ENCODE measurements at regions not wholly inside any gene's neighbourhood (a gene's known extent, or its start where the extent isn't known, plus 50 kb on each side); places are given as distances from the start of the nearest gene placed in this dataset.
"Not testable (repeated sequence)": the region's sequence is repeated elsewhere in the genome, so short reads cannot be mapped to it uniquely, and the experiment has no call there.

DNA sequence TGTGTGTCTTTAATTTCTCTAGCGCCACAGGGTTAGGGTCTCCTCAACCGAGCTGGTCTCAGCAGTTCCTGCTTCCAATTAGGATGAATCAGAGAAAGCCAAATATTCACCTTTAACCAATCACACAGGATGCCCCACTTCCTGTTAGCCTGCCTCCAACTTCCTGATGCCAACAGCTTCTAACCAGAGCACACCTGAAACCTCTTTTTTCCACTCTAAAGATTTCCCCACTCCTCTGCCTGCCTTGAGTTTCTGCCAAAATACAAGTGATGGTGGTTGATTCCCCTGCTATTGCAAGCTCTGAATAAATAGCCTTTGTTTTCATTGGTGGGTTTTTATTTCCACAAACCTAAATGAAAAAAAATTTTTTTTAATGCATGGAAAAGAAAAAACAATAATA lies 144.7 kb upstream of the UST start:
- no peak for DNase-seq (ENCODE audit: low spot score)

DNA sequence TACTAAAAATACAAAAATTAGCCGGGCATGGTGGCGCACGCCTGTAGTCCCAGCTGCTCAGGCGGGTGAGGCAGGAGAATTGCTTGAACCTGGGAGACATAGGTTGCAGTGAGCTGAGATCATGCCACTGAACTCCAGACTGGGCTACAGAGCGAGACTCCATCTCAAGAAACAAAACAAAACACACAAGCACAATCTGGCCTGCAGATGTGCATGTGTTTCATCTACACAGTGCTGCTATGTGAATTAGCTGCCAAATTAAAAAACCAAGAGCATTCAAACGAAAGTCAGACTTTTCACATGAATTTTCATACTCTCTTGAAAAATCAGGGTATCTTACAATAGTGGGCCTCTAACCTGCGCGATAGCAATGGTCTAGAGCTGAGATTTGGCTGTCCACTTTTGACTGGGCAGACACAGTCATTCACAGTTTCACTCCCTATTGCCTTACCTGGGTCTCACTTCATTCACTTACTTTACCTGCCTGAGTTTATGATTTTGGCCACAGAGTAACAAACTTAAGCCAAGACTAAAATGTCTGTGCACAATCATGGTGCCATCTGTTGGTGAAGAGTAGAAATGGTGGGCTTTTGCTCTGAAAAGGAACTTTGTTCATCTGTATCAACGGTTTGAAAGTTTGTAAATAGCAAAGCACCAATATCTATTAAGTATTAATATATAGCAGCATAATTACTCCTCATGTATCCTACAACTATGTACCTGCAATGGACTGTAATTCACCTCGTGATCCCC lies 138.5 kb upstream of the UST start:
- no peak for DNase-seq (ENCODE audit: low spot score)

DNA sequence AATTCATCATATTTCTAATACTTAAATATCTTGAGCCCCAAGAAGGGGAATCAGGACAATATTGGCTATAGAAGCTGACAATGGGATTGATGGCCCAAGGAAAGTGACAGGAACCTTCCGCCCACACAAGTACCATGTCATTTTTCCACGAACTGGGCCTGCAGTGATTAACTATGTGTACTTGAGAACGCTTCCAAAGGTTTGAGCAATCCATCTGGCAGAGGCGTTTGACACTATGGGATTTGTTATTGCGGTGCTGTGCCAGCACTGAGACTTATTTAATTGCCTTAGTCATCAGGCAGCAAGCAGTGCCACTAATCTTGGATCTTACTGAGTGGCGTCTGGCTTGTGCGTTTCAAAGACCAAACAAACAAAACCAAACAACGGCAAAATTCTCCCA lies 135.6 kb upstream of the UST start:
- DNase-seq (ENCODE audit: low spot score): peak; percentile 80

DNA sequence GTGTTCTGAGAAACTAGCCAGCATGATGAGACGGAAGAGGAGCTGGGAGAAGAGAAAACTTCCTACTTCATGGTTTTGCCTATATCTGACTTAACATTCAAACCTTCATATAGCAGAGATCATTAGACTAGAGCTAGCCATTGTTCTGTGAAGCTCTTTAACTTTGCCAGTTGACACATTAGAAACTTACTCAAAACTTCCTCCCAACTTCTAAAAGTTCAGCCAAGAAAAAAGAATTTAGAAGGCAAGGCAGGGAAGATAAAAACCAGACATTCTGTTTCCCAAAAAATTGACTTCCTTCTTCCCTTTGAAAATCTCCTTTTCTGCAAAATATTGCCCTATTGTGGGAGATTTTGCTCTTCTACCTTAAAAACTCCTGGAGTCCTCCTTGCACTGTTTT lies 134.8 kb upstream of the UST start:
- DNase-seq (ENCODE audit: low spot score): no peak

DNA sequence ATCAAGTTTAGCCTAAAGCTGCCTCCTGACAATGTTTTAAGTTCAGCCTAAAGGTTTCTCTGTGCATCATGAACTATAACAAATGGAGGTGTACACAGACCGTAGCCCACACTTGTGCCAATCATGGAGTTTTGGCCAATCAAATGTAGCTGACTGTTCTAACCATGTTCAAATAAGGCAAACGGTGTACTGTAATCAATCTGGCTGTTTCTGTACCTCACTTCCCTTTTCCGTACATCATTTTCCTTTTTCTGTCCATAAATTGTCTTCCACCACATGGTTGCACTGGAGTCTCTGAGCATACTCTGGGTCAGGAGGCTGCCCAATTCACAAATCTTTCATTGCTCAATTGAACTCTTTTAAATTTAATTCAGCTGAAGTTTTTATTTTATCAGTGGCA lies 132.2 kb upstream of the UST start:
- no peak for DNase-seq (ENCODE audit: low spot score)

DNA sequence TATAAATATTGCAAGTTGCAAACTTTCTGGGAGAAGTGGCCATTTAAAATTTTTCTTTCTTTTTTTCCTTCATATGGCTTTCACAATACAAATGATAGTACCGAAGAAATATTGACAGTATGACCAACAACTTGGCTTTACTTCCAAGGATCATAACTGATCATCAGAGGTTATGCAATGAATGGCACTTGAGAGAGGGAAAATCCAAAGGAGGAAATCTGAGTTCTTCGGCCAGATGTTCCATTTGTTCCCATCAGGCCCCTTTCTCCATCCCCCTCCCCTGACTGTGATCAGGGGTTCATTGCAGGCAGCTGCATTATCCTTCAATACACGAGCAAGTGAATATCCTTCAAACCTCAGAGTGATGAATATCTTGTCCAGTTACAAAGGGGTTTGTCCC lies 130.0 kb upstream of the UST start:
- no peak for DNase-seq (ENCODE audit: low spot score)

DNA sequence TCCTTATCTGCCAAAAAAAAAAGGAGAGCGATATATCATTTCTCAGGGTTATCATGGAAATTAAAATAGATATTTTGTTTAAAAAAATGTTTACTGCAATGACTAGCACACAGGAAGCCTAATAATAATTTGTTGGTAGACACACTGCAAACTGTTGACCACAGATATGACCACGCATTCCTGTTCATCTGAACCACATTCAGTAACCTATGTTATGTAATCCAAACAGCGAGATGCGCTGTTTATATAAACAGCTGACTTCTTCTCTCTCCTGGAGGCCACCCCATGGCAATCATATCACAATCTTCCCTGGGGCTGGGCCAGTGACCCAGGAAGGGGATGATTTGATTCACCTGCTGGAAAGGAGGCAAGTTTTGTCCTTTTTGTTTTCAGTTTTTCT lies 129.3 kb upstream of the UST start:
- peak; percentile 30 for DNase-seq (ENCODE audit: low spot score)

DNA sequence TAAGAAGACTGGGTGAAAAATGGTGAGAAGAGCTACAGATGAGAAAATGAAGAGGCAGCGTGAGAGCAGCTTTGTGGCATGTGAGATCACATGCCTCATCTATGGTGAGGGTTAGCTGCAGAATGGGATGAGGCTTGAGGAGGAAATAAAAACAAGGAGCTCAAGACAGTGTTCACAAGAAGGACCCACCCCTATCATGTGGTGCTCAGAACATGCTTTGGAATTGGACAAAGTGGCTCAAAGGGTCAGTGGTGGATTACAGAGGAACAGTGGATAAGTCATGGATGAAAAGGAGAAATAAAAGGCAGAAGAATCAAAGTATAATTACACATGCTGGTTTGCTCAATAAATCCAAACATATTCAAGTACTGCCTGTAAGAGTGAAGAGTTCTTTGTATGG lies 126.9 kb upstream of the UST start:
- DNase-seq (ENCODE audit: low spot score): no peak

DNA sequence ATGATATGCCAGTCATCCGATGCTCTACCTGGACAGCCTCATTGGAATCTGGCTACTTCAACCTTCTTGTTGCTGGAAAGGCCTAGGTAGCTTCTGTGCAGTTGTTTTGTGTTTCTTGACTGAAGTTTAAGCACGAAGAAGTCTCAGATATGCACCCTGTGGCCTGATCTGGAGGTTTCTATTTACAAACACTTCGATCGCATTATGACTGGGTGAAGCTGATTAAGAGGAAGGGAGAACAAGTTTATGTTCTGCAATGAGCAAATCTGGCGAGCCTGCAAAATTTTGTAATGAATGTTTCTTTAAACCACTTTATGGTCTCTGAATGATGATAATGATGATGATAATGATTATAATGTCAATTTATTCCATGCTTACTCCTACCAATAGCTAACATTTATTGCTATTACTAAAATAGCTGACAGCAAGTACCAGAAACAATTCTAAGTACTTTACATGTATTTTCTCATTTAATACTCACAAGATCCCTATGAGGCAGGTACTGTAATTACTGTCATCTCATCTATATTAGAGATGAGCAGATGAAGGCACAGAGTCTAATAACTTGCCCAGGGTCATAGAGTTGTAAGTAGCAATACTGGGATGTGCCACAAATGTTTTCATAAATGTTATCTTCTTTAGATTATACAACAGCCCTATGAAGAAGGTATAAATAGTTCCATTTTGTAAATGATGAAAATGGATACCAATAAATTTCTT lies 126.1 kb upstream of the UST start:
- DNase-seq (ENCODE audit: low spot score): no peak

DNA sequence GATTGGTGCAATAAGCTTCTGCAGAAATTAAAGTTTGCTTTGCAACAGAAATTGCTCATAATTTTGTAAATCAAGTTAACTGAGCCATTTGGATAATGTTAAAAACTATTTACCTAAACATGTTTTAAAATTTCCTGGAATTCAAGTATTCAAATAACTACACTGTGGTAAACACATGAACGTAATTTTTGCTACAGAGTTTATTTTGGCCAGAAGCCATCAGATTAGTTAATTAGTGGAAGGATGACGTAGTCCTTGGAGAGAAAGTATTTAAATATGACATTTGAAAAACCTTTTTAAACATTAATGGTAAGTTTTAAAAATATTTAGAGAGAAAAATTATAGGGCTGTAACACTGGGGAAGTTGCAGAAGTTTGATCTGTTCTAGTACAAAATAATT lies 121.2 kb upstream of the UST start:
- no peak for DNase-seq (ENCODE audit: low spot score)

DNA sequence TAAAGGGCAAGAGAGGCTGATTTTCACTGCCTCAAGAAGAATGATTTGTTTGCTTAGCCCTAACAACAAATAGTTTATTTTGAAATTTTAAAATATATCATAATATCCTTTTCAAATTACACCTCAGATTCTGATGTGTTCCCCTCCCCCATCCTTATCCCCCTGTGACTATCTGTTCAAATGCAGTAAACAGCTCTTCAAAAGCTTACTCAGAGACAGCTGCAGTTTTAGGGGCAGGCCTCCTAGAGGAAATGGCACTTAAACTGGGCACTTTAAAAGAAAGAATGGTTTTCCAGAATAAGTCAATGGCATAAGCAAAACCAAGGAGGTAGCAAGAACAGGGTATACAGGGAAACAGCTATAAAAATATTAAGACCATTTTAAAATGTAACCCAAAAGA lies 118.6 kb upstream of the UST start:
- DNase-seq (ENCODE audit: low spot score): no peak

DNA sequence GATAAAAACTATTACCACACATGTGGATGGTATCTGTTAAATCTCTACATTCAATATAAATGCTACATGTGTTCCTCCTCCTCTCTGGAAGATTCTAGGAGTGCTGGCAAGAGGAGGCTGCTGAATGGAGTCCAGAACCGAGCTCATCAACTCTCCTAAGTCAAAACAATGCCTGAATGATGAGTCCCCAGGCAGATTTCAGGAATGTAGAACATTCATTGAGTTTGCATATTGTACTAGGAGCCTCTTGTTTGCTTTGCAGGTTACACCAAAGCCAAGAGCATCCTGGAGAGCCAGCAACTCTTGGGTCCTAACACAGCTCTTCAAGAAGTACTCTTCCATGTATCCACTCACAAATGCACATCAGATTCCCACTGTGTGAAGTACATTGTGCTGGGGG lies 117.6 kb upstream of the UST start:
- DNase-seq (ENCODE audit: low spot score): peak; percentile 84

DNA sequence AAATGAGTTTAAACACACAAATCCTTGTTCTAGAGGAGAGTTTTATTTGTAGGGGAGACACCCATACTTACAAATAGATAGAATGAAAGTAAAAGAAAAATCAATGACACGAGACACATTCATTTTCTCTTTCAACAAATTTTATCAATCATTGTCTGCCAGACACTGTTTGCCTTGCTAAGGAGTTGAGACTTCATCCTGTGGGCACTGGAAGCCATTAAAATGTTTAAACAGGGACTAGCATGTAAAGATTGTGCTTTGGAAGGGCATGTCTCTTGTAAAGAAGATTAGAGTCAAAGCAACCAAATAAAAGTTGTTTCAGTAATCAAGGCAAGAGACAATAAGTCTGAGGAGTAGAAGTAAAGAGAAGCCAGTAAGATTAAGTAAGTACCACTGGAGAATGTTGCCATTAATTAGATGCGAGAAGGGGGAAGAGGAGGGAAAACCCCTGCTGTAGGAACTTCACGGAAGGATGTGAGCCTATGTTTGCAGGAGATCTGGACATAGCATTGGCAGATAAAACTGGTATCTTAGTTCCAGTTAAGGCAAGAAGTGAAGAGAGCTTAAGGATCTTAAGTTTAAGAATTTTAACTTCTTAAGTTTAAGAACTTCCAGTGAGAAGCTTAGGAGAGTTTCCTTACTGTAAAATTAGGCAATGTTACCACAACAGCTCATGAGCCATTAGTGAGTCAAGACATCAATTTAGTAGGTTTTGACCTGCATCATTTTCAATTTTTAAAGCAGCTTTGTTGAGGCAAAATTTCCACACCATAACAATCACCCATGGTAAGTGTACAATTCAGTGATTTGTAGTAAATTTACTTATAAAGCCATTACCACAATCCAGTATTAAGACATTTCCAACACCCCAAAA lies 117.0 kb upstream of the UST start:
- DNase-seq (ENCODE audit: low spot score): peak; percentile 47

DNA sequence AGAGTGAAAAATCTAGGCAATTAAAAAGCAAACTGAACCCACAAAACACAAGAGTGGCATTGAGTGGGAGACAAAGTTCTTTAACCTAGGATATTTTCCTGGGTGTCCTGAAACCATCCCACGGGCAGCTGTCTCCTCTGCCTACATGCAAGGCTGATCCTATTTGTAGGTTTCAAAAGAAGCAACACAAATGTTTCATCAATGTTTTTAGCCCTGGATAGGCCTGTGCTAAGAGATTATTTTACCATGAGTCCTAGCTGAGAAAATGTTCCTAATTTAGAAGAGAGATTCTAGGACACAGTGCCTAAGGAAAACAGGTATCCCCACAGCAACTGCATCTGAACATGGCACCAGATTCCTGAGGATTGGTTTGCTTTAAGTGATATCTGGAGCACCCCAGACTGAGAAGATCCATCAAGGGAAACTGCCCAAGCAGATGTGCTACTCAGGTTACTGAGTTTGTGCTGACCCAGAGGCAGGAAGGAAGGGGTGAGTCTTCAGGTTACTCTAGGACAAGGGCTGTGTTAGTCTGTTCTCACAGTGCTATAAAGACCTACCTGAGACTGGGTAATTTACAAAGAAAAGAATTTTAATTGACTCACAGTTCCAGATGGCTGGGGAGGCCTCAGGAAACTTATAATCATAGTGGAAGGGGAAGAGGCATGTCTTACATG lies 111.6 kb upstream of the UST start:
- no peak for DNase-seq (ENCODE audit: low spot score)

DNA sequence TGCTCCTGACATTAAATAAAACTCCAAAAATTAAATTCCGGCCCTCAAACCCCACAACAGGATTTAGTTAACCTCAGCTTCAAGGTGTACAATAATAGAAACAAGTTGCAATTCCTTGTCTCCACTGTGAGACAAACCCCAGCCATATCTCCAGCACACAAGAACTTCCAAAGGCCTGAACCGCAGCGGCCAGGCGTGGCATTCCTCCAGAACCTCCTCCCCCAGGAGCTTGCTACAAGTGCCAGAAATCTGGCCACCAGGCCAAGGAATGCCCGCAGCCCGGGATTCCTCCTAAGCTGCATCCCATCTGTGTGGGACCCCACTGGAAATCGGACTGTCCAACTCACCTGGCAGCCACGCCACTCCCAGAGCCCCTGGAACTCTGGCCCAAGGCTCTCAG lies 105.0 kb upstream of the UST start:
- DNase-seq (ENCODE audit: low spot score): not testable (repeated sequence)

DNA sequence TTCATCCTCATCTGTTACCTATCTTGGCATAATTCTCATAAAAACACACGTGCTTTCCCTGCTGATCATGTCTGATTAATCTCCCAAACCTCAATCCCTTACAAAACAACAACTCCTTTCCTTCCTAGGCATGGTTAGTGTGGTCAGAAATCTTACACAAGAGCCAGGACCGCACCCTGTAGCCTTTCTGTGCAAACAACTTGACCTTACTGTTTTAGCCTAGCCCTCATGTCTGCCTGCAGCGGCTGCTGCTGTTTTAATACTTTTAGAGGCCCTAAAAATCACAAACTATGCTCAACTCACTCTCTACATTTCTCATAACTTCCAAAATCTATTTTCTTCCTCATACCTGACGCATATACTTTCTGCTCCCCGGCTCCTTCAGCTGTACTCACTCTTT lies 103.6 kb upstream of the UST start:
- not testable (repeated sequence) for DNase-seq (ENCODE audit: low spot score)

DNA sequence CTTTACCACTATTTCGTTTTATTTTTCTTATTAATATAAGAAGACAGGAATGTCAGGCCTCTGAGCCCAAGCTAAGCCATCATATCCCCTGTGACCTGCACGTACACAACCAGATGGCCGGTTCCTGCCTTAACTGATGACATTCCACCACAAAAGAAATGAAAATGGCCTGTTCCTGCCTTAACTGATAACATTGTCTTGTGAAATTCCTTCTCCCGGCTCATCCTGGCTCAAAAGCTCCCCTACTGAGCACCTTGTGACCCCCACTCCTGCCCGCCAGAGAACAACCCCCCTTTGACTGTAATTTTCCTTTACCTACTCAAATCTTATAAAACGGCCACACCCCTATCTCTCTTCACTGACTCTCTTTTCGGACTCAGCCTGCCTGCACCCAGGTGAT lies 101.8 kb upstream of the UST start:
- DNase-seq (ENCODE audit: low spot score): not testable (repeated sequence)

DNA sequence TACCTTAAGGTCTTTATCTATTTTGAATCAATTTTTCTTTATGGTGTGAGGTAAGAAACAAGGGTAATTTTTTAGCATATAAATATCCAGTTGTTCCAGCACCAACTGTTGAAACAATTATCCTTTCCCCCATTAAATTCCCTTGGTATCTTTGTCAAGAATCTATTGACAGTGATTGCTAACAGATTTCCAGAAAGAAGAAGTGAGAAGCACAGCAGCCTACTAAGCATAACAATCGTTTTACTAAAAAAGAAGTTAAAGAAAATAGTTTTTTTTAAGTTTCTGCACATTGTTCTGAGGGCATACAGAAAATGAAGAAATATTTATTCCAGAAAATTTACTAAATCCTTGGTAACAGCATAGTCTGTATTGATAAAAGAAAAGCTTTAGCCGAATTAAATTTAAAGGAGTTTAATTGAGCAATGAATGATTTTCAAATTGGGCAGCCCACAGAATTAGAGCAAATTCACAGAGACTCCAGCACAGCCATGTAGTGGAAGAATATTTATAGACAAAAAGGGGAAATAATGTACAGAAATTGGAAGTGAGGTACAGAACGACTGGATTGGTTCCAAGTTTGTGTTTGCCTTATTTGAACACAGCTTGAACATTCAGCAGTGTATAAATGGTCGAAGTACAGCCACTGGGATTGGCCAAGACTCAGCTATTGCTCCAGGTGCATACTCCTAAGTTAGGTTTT lies 97.9 kb upstream of the UST start:
- DNase-seq (ENCODE audit: low spot score): no peak

DNA sequence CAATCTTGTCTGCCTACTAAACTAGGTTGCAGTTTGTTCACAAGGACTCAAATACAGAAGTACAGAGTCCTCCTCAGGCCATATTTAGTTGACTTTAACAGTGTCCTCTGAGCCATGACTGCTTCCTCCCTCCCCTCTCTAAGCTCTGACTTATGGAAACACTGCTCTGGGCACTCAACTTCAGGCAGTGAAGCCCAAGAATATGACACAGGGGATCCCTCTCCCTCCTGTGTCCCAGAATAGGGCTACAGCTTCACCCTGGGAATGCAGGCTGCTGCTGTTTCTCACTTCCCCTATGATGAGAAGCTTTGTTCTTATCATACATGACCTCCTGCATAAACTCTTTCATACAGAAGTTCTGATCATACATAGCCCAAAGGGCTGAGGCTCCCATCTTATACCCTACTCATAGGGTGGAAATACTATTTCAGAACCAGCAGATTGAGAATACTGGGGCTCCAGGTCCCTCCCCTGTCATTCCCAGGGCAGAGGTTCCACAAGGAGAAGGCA lies 97.3 kb upstream of the UST start:
- no peak for DNase-seq (ENCODE audit: low spot score)

DNA sequence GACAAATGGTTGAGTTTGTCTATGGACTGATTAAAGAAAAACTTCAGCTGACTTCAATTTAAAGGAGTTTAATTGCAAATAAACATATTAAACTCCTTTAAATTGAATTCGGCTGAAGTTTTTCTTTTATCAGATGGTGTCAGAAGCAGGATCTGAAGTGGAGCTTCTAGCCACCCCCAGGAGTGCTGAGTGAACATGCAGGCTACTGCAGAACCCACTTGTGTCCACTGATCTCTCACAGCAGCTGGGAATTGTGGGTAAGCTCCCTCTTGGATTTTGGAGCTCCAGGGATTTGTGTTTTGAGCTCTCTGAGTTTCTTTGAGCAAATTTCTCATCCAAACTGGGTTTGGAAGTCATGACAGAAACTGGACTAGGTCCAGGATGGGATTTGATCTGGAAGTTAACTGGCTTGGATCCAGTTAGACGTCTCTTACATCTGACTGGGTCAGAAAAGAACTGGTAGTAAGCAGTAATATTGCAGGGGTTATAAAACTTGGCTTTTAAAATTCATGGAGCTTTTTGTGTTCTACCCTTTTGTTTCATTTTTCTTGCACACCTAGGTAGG lies 95.8 kb upstream of the UST start:
- no peak for DNase-seq (ENCODE audit: low spot score)

DNA sequence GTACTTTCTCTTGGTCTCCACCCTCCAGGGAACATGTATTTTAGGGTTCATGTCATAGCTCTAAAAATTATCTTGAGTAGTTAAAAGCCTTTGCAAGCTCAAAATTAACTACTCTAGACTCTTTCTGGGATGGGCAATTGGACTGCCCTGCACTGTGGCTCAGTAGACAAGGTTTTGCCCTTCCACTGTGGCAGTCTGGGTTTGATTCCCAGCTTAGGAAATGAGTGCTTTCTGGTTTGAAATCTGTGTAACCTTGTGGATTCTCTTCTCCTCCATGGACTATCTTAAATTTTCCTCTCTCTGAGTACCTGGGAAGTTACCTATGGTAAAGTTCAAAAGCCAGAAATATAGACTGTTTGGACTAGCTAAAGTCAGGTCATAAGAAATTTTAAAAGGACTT lies 94.6 kb upstream of the UST start:
- DNase-seq (ENCODE audit: low spot score): no peak
